IMR-90 (cell line): ENCODE measurements at regions not wholly inside any gene's neighbourhood (a gene's known extent, or its start where the extent isn't known, plus 50 kb on each side); places are given as distances from the start of the nearest gene placed in this dataset.

Experiments
- ATAC-seq: fragments of 200-7000 bp; cut with Tn5 transposase; 2 replicates; pipeline ENCODE4 v1.9.1; 2020; ENCODE audit warnings: low read depth, mild to moderate bottlenecking, moderate library complexity
- BruUV-seq: library from RNA; stranded (reverse); fragments of 400-500 nt; replicated peaks from 2 replicates; lab custom pipeline; 2021; lab: Mats Ljungman, UMichigan
- CTCF ChIA-PET: fragments of 300-600 bp; formaldehyde crosslinking; extraction: SDS; loops from one replicate; lab custom pipeline; 2021; ENCODE audit warnings: antibody characterized with exemption; lab: Yijun Ruan, JAX
- POLR2A ChIA-PET: fragments of 300-600 bp; sonication (Branson Sonifier 250); formaldehyde crosslinking; loops from one replicate; lab custom pipeline; 2022; ENCODE audit warnings: antibody characterized with exemption; ENCODE audit not compliant: unreplicated experiment; lab: Charles Lee
- DNase-seq: peaks from one replicate; pipeline ENCODE4 v3.0.0; 2013
- H2AFZ ChIP-seq: replicated peaks from 2 replicates; pipeline ENCODE3; 2013; ENCODE audit warnings: low read length, mild to moderate bottlenecking; ENCODE audit not compliant: poor library complexity
- H2AK5ac ChIP-seq: 2 replicates; pipeline ENCODE4 v1.6.1; 2013; ENCODE audit warnings: low read depth, low read length, inconsistent platforms
- H2AK9ac ChIP-seq: replicated peaks from 2 replicates; pipeline ENCODE3; 2013; ENCODE audit warnings: mild to moderate bottlenecking, low read depth, low read length, moderate library complexity; ENCODE audit not compliant: poor library complexity
- H2BK120ac ChIP-seq: 2 replicates; pipeline ENCODE4 v1.6.1; 2013; ENCODE audit warnings: low read depth, low read length, inconsistent platforms
- H2BK15ac ChIP-seq: 3 replicates; pipeline ENCODE4 v1.6.1; 2013; ENCODE audit warnings: low read depth, low read length, inconsistent platforms
- H2BK20ac ChIP-seq: 2 replicates; pipeline ENCODE4 v1.6.1; 2013; ENCODE audit warnings: low read depth, mild to moderate bottlenecking, inconsistent platforms, low read length, moderate library complexity
- H2BK5ac ChIP-seq: 2 replicates; pipeline ENCODE4 v1.6.1; 2013; ENCODE audit warnings: mild to moderate bottlenecking, low read depth, low read length, inconsistent platforms; ENCODE audit not compliant: poor library complexity, severe bottlenecking
- H3K14ac ChIP-seq: replicated peaks from 2 replicates; pipeline ENCODE4 v1.6.1; 2013; ENCODE audit warnings: low read depth, low read length, inconsistent platforms
- H3K18ac ChIP-seq: 2 replicates; pipeline ENCODE4 v1.6.1; 2013; ENCODE audit warnings: low read depth, low read length, control low read depth
- H3K23ac ChIP-seq: 2 replicates; pipeline ENCODE4 v1.6.1; 2013; ENCODE audit warnings: low read depth, low read length, inconsistent platforms
- H3K27ac ChIP-seq: 2 replicates; pipeline ENCODE4 v1.5.1; 2013; ENCODE audit warnings: mild to moderate bottlenecking, control low read depth, low read length; ENCODE audit not compliant: insufficient read depth
- H3K27me3 ChIP-seq: 2 replicates; pipeline ENCODE4 v1.6.1; 2013; ENCODE audit warnings: low read length; ENCODE audit not compliant: control insufficient read depth, insufficient read depth
- H3K36me3 ChIP-seq: 2 replicates; pipeline ENCODE4 v1.6.1; 2013; ENCODE audit warnings: low read length, mixed read lengths; ENCODE audit not compliant: control insufficient read depth, insufficient read depth
- H3K4ac ChIP-seq: 2 replicates; pipeline ENCODE4 v1.6.1; 2013; ENCODE audit warnings: low read depth, low read length, inconsistent platforms
- H3K4me1 ChIP-seq: 2 replicates; pipeline ENCODE4 v1.6.1; 2013; ENCODE audit warnings: low read length, mixed read lengths; ENCODE audit not compliant: control insufficient read depth, insufficient read depth
- H3K4me2 ChIP-seq: 2 replicates; pipeline ENCODE4 v1.6.1; 2013; ENCODE audit warnings: low read depth, mild to moderate bottlenecking, control low read depth, low read length, moderate library complexity
- H3K4me3 ChIP-seq: 2 replicates; pipeline ENCODE4 v1.5.1; 2013; ENCODE audit warnings: low read depth, mild to moderate bottlenecking, control low read depth, low read length, moderate library complexity; ENCODE audit not compliant: insufficient read depth
- H3K56ac ChIP-seq: 2 replicates; pipeline ENCODE4 v1.6.1; 2013; ENCODE audit warnings: low read length, inconsistent platforms; ENCODE audit not compliant: insufficient read depth; ENCODE audit errors: extremely low read depth
- H3K79me1 ChIP-seq, 2 experiments: 2 replicates each; pipeline ENCODE4 v1.6.1; 2013; ENCODE audit warnings: low read length in 2 of 2, inconsistent platforms in 1 of 2, low read depth in 1 of 2
- H3K9ac ChIP-seq: 2 replicates; pipeline ENCODE4 v1.6.1; 2013; ENCODE audit warnings: low read depth, low read length, control low read depth
- H3K9me1 ChIP-seq: 2 replicates; pipeline ENCODE4 v1.6.1; 2013; ENCODE audit warnings: low read length, inconsistent platforms; ENCODE audit not compliant: insufficient read depth
- H3K9me3 ChIP-seq: 2 replicates; pipeline ENCODE4 v1.6.1; 2013; ENCODE audit warnings: low read length; ENCODE audit not compliant: control insufficient read depth, insufficient read depth
- H4K20me1 ChIP-seq: 2 replicates; pipeline ENCODE4 v1.6.1; 2013; ENCODE audit warnings: low read length, inconsistent platforms; ENCODE audit not compliant: insufficient read depth
- H4K5ac ChIP-seq: 2 replicates; pipeline ENCODE4 v1.6.1; 2013; ENCODE audit warnings: mild to moderate bottlenecking, low read depth, low read length, control low read depth
- H4K8ac ChIP-seq, 2 experiments: 2 replicates each; pipeline ENCODE4 v1.6.1; 2013; ENCODE audit warnings: low read depth in 2 of 2, low read length in 2 of 2, control low read depth in 1 of 2, inconsistent platforms in 1 of 2
- H4K91ac ChIP-seq: 2 replicates; pipeline ENCODE4 v1.6.1; 2013; ENCODE audit warnings: low read depth, low read length, inconsistent platforms; ENCODE audit not compliant: insufficient read depth
- FOS ChIP-seq: fragments of 150-350 bp; IDR thresholded peaks from 2 replicates; pipeline ENCODE4 v1.6.1; 2016; ENCODE audit warnings: low read depth, low read length
- MAZ ChIP-seq: IDR thresholded peaks from 2 replicates; pipeline ENCODE4 v1.6.1; 2012; ENCODE audit warnings: low read depth, mild to moderate bottlenecking, low read length, improper control_type of control experiment, moderate library complexity, borderline replicate concordance
- MXI1 ChIP-seq: IDR thresholded peaks from 2 replicates; pipeline ENCODE4 v1.6.1; 2012; ENCODE audit warnings: low read depth, mild to moderate bottlenecking, low read length, moderate library complexity, borderline replicate concordance
- NFE2L2 ChIP-seq: fragments of 150-350 bp; IDR thresholded peaks from 2 replicates; pipeline ENCODE4 v1.6.1; 2016; ENCODE audit warnings: low read depth, mild to moderate bottlenecking, low read length
- POLR2A ChIP-seq: IDR thresholded peaks from 2 replicates; pipeline ENCODE4 v1.6.1; 2012; ENCODE audit warnings: mild to moderate bottlenecking, low read depth, low read length
- RCOR1 ChIP-seq: IDR thresholded peaks from 2 replicates; pipeline ENCODE4 v1.6.1; 2012; ENCODE audit warnings: mild to moderate bottlenecking, low read length, improper control_type of control experiment; ENCODE audit not compliant: insufficient replicate concordance
- WGBS, 2 experiments: methylation state at CpG; one replicate each; pipeline versions ENCODE4 v1.1.5 to v1.1.7; 2013; ENCODE audit warnings: missing lambda C conversion rate in 2 of 2; ENCODE audit not compliant: insufficient read length in 1 of 2; ENCODE audit errors: extremely low coverage in 2 of 2; 5-methylcytosine and 5-hydroxymethylcytosine counted together
- dilution Hi-C: fragments of 300-500 bp; cut with HindIII; formaldehyde crosslinking; loops from one replicate; pipeline ENCODE4 v1.14.3; 2018; ENCODE audit warnings: low sequenced_read_pairs; ENCODE audit not compliant: unreplicated experiment
- in situ Hi-C: fragments of 300-500 bp; cut with MboI; formaldehyde crosslinking; loops from 3 replicates; pipeline ENCODE4 v1.14.3; 2019; ENCODE audit warnings: low sequenced_read_pairs, inconsistent platforms, mixed read lengths
- intact Hi-C: fragments of 100-400 bp; cut with micrococcal nuclease; formaldehyde crosslinking; loops from 2 replicates; pipeline ENCODE4 v1.10.0; 2022
- TF ChIP-seq, protein P1 (sequence below): conservative IDR thresholded peaks from 2 replicates; pipeline ENCODE4 v1.5.1; 2012; ENCODE audit warnings: mild to moderate bottlenecking, low read depth, low read length, improper control_type of control experiment

DNA sequence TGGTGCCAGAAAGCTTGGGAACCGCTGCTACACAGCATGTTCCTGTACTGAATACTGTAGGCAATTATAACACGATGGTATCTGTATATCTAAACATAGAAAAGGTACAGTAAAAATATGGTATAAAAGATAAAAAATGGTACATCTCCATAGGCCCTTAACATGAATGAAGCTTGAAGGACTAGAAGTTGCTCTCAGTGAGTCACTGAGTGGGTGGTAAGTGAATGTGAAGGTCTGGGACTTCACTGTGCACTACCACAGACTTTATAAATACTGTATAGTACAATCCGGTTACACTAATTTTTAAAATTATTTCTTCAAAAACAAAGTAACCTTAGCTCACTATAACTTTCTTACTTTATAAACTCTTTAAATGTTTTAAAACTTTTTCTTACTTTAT lies 819.9 kb upstream of the GRAMD2B start:
- POLR2A ChIA-PET: no interaction called here
- DNase-seq: peak; percentile 72
- H3K27me3 ChIP-seq: no peaks in the 10 kb centered on the region

More for the DNA sequence above, 819.9 kb upstream of the GRAMD2B start:
- in situ Hi-C loops: no loop called here
- no peaks in the 10 kb centered on the region for H3K9me3 ChIP-seq
- H3K9me1 ChIP-seq: no peaks in the 10 kb centered on the region; the same call in 1 of the 2 replicates
- no peak overlapping the region for H2BK15ac ChIP-seq
- H2BK120ac ChIP-seq: 0 out of 2 replicates have a peak overlapping the region, but pooled peaks have one; percentile 32
- H3K4me1 ChIP-seq: no peaks in the 10 kb centered on the region
- no peak overlapping the region for H3K56ac ChIP-seq
- H2AK5ac ChIP-seq: no peak overlapping the region
- no peak overlapping the region for H4K5ac ChIP-seq
- no peak overlapping the region for H3K27ac ChIP-seq
- dilution Hi-C loops: no loop called here
- TF ChIP-seq, protein P1, sequence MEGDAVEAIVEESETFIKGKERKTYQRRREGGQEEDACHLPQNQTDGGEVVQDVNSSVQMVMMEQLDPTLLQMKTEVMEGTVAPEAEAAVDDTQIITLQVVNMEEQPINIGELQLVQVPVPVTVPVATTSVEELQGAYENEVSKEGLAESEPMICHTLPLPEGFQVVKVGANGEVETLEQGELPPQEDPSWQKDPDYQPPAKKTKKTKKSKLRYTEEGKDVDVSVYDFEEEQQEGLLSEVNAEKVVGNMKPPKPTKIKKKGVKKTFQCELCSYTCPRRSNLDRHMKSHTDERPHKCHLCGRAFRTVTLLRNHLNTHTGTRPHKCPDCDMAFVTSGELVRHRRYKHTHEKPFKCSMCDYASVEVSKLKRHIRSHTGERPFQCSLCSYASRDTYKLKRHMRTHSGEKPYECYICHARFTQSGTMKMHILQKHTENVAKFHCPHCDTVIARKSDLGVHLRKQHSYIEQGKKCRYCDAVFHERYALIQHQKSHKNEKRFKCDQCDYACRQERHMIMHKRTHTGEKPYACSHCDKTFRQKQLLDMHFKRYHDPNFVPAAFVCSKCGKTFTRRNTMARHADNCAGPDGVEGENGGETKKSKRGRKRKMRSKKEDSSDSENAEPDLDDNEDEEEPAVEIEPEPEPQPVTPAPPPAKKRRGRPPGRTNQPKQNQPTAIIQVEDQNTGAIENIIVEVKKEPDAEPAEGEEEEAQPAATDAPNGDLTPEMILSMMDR: no peak
- no peak for TF ChIP-seq RCOR1
- TF ChIP-seq FOS: 0 out of 2 replicates have a peak, but pooled peaks have one; percentile 5
- no peak for TF ChIP-seq NFE2L2
- TF ChIP-seq MAZ: no peak
- no peak for TF ChIP-seq POLR2A
- TF ChIP-seq MXI1: no peak
- CTCF ChIA-PET: interaction anchor here (0.7 to 1.4 kb wide), 2 partner anchors 10 to 14 kb away, joined by 3 read pairs; no protein-coding TSS in a partner anchor
- H2BK20ac ChIP-seq: no peak overlapping the region
- H3K36me3 ChIP-seq: no peaks in the 10 kb centered on the region
- H4K91ac ChIP-seq: no peak overlapping the region
- H3K79me1 ChIP-seq: no peaks in the 10 kb centered on the region
- ATAC-seq: peak; percentile 75; the same call in 1 of the 2 replicates
- intact Hi-C loops: no loop called here
- WGBS, 2 experiments: no CpG with 5 or more reads among the region's 3 CpGs
- H4K20me1 ChIP-seq: no peaks in the 10 kb centered on the region
- no peak overlapping the region for H3K4me3 ChIP-seq
- no peak overlapping the region for H2AK9ac ChIP-seq
- H4K8ac ChIP-seq: no peak overlapping the region
- H2BK5ac ChIP-seq: no peak overlapping the region
- no peak overlapping the region for H3K18ac ChIP-seq
- no TSS peak for BruUV-seq
- H3K9ac ChIP-seq: no peak overlapping the region
- no peak overlapping the region for H2AFZ ChIP-seq
- no peak overlapping the region for H3K14ac ChIP-seq
- H3K4me2 ChIP-seq: no peak overlapping the region
- H3K23ac ChIP-seq: no peak overlapping the region
- H3K4ac ChIP-seq: no peak overlapping the region
